CD8-positive, alpha-beta memory T cell (primary cell): ENCODE measurements at regions not wholly inside any gene's neighbourhood (a gene's known extent, or its start where the extent isn't known, plus 50 kb on each side); places are given as distances from the start of the nearest gene placed in this dataset.
A peak's percentile ranks its signal among the peaks of the same experiment; 100 is the strongest.

Source experiments
- CTCF ChIA-PET: fragments of 350-600 bp; sonication (Branson Sonifier 250); formaldehyde crosslinking; loops from one replicate; lab custom pipeline; 2021; ENCODE audit warnings: antibody characterized with exemption; lab: Charles Lee
- POLR2A ChIA-PET: fragments of 350-600 bp; sonication (Branson Sonifier 250); formaldehyde crosslinking; loops from one replicate; lab custom pipeline; 2021; ENCODE audit warnings: antibody characterized with exemption; lab: Charles Lee
- DNase-seq, 5 donors: peaks; one replicate each; pipeline versions ENCODE4 v3.0.0 to v3.0.0-alpha.2; 2020 to 2022; ENCODE audit warnings: mixed read lengths in 1 of 5
- H3K27ac ChIP-seq: one replicate; pipeline ENCODE4 v1.7.0; 2013; ENCODE audit warnings: low read depth, mild to moderate bottlenecking, low read length, moderate library complexity
- H3K27me3 ChIP-seq: 2 replicates; pipeline ENCODE4 v1.7.0; 2013; ENCODE audit warnings: low read length, mild to moderate bottlenecking; ENCODE audit not compliant: insufficient read depth, poor library complexity, severe bottlenecking
- H3K36me3 ChIP-seq: 2 replicates; pipeline ENCODE4 v1.7.0; 2013; ENCODE audit warnings: mild to moderate bottlenecking, low read length, moderate library complexity; ENCODE audit not compliant: insufficient read depth
- H3K4me1 ChIP-seq: 2 replicates; pipeline ENCODE4 v1.7.0; 2013; ENCODE audit warnings: mild to moderate bottlenecking, low read length, moderate library complexity; ENCODE audit not compliant: insufficient read depth
- H3K4me3 ChIP-seq: 2 replicates; pipeline ENCODE4 v1.7.0; 2013; ENCODE audit warnings: mild to moderate bottlenecking, low read length
- H3K9me3 ChIP-seq: 2 replicates; pipeline ENCODE4 v1.7.0; 2013; ENCODE audit warnings: mild to moderate bottlenecking, low read length
- H3K27ac Mint-ChIP-seq, 8 donors: one replicate each; pipeline ENCODE4 v1.8.0; 2020 to 2021; ENCODE audit warnings: mixed read lengths in 8 of 8, mild to moderate bottlenecking in 6 of 8, inconsistent platforms in 3 of 8, moderate library complexity in 3 of 8
- H3K27me3 Mint-ChIP-seq, 2 donors: one replicate each; pipeline ENCODE4 v1.8.0; 2020 to 2021; ENCODE audit warnings: mixed read lengths in 2 of 2, mild to moderate bottlenecking in 1 of 2, moderate library complexity in 1 of 2
- H3K36me3 Mint-ChIP-seq, 3 donors: one replicate each; pipeline ENCODE4 v1.8.0; 2020 to 2021; ENCODE audit warnings: mixed read lengths in 3 of 3, inconsistent platforms in 1 of 3, mild to moderate bottlenecking in 1 of 3
- H3K4me1 Mint-ChIP-seq, 3 donors: one replicate each; pipeline ENCODE4 v1.8.0; 2020 to 2021; ENCODE audit warnings: mixed read lengths in 3 of 3, inconsistent platforms in 1 of 3, mild to moderate bottlenecking in 1 of 3
- H3K4me3 Mint-ChIP-seq, 7 donors: one replicate each; pipeline ENCODE4 v1.8.0; 2020 to 2021; ENCODE audit warnings: mixed read lengths in 7 of 7, mild to moderate bottlenecking in 6 of 7, moderate library complexity in 4 of 7, inconsistent platforms in 2 of 7
- H3K9me3 Mint-ChIP-seq, 5 donors: one replicate each; pipeline ENCODE4 v1.8.0; 2020 to 2022; ENCODE audit warnings: mixed read lengths in 5 of 5, mild to moderate bottlenecking in 3 of 5, moderate library complexity in 2 of 5, inconsistent platforms in 1 of 5

DNA sequence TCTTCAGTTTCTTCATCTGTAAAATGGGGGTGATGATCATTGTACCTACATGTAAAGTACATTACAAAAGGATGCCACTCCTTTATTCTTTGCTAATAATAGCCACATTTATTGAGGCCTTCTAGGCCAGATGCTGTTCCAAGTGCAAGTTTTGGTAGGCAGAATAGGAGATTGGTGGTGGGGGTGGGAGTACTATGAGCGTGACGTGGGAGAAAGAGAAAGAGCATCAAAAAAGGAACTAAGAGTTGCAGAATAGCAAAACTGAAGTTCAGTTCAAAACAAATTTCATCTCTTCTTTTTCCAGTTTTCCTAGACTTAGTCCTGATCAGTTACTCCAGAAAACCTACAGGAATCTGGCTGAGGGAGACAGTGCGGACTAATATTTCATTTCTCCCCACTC lies 174.1 kb downstream of the SNX18 start:
- no peaks in the 10 kb centered on the region for H3K4me1 ChIP-seq
- no peaks in the 10 kb centered on the region for H3K27me3 ChIP-seq
- H3K4me3 ChIP-seq = no peak overlapping the region
- Mint-ChIP-seq H3K27me3 (peaks cover 0 to 7% of the 10 kb centered on the region in 2 donors), H3K36me3 (peaks cover 0 to 17% (median 3%) of the 10 kb centered on the region in 3 donors), H3K27ac (no peak overlapping the region), H3K9me3 (peaks cover 0 to 11% (median 0%) of the 10 kb centered on the region in 5 donors), H3K4me1 (peaks cover 0 to 11% (median 4%) of the 10 kb centered on the region in 3 donors), H3K4me3 (no peak overlapping the region)
- no peak for DNase-seq
- H3K9me3 ChIP-seq = no peaks in the 10 kb centered on the region
- H3K27ac ChIP-seq = no peak overlapping the region
- CTCF ChIA-PET = no interaction called here
- POLR2A ChIA-PET = no interaction called here
- no peaks in the 10 kb centered on the region for H3K36me3 ChIP-seq

DNA sequence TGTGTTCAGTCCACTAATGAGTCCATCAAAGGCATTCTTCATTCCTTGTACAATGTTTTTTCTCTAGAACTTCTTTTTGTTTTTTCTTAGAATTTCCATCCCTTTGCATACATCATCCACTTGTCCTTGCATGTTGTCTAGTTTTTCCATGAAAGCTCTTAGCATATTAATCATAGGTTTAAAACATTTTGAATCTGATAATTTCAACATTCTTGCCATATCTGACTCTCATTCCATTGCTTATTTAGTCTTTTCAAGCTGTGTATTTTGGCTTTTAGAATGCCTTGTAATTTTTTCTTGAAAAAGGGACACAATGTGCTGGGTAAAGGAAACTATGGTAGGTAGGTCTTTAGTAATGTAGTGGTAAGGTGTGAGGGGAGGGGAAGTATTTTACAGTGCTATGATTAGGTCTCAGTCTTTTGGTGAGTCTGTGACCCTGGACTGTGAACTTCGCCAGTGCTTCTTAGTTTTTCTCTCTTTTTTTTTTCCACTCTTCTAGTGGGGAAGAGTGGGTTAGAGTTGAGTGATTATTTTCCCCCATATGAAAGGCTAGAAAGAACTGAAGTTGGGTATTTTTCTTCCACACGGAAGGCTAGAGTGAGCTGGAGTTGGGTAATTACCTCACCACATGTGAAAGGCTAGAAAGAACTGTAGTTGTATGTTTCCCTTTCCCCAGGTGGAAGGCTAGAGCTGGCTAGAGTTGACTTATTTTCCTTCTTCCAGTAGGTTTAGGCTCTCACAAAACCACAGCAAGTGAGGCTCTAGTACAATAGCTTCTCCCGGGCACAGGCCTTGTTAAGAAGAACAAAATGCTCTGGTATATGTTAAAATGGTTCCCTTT lies 172.1 kb downstream of the SNX18 start:
- H3K27me3 ChIP-seq = no peaks in the 10 kb centered on the region
- CTCF ChIA-PET = no interaction called here
- Mint-ChIP-seq H3K36me3 (peaks cover 0 to 17% (median 3%) of the 10 kb centered on the region in 3 donors), H3K4me3 (no peak overlapping the region), H3K27me3 (peaks cover 0 to 6% of the 10 kb centered on the region in 2 donors), H3K4me1 (peaks cover 0 to 11% (median 5%) of the 10 kb centered on the region in 3 donors), H3K27ac (no peak overlapping the region), H3K9me3 (peaks cover 0 to 11% (median 0%) of the 10 kb centered on the region in 5 donors)
- POLR2A ChIA-PET = no interaction called here
- H3K27ac ChIP-seq = no peak overlapping the region
- H3K4me1 ChIP-seq = no peaks in the 10 kb centered on the region
- DNase-seq = no peak
- no peak overlapping the region for H3K4me3 ChIP-seq
- no peaks in the 10 kb centered on the region for H3K9me3 ChIP-seq
- H3K36me3 ChIP-seq = no peaks in the 10 kb centered on the region

DNA sequence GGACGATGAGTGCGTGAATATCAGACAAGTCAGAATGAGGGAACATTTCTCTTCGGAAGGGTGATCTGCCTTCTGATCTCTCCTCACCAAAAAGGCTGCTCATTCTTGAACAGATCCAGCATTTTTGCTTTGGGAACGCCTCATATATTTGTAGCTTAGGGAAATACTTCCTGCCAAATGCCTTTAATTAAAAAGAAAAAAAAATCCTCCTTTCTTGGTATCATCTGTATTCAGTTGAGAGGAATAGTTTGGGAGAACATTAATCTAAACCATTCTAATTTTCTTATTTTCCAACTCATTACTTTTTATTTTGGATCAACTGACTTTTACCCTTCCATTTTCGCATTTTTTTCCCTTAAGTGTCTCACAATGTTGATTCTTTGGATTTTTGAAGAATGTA lies 163.4 kb downstream of the SNX18 start:
- Histone ChIP-seq H3K27ac (no peak overlapping the region), H3K36me3 (no peaks in the 10 kb centered on the region), H3K4me3 (no peak overlapping the region), H3K4me1 (no peaks in the 10 kb centered on the region), H3K27me3 (no peaks in the 10 kb centered on the region), H3K9me3 (no peaks in the 10 kb centered on the region)
- Mint-ChIP-seq H3K27ac (no peak overlapping the region), H3K36me3 (peaks cover 0 to 4% (median 0%) of the 10 kb centered on the region in 3 donors), H3K9me3 (peaks cover 0 to 3% (median 0%) of the 10 kb centered on the region in 5 donors), H3K4me1 (peaks cover 2 to 9% (median 3%) of the 10 kb centered on the region in 3 donors), H3K4me3 (no peak overlapping the region), H3K27me3 (no peaks in the 10 kb centered on the region)
- CTCF ChIA-PET = interaction anchor here (1.2 kb wide), 1 partner anchor 70 kb away, joined by 3 read pairs; no protein-coding TSS in a partner anchor
- no peak for DNase-seq
- POLR2A ChIA-PET = no interaction called here

DNA sequence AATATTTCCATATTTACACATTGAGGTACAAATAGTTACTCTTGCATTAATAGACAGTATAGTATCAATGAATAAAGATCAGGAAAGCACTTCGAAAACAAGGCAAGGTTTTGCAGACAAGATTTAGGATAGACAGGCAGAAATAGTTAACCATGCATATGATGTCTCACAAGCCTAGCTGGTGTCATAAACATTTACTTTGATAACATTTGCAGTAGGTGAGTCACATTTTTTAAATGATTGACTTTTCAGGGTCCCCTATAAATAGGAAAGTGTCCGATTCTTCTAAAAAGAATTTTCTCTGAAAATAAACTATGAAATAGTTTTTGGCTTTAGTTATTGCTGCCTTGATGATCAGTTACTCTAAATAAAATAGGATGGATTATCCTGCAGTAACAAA lies 162.1 kb downstream of the SNX18 start:
- Mint-ChIP-seq H3K27me3 (no peaks in the 10 kb centered on the region), H3K4me3 (no peak overlapping the region), H3K9me3 (peaks cover 0 to under 1% (median 0%) of the 10 kb centered on the region in 5 donors), H3K36me3 (peaks cover 0 to 4% (median 2%) of the 10 kb centered on the region in 3 donors), H3K4me1 (peaks cover 12 to 22% (median 14%) of the 10 kb centered on the region in 3 donors), H3K27ac (no peak overlapping the region)
- H3K27me3 ChIP-seq = no peaks in the 10 kb centered on the region
- no peak overlapping the region for H3K4me3 ChIP-seq
- peaks cover 5% of the 10 kb centered on the region for H3K4me1 ChIP-seq
- no peak overlapping the region for H3K27ac ChIP-seq
- no peaks in the 10 kb centered on the region for H3K9me3 ChIP-seq
- H3K36me3 ChIP-seq = no peaks in the 10 kb centered on the region
- ChIA-PET CTCF (interaction anchor here (1.2 kb wide), 1 partner anchor 14 kb away, joined by 3 read pairs; no protein-coding TSS in a partner anchor), POLR2A (no interaction called here)
- no peak for DNase-seq

DNA sequence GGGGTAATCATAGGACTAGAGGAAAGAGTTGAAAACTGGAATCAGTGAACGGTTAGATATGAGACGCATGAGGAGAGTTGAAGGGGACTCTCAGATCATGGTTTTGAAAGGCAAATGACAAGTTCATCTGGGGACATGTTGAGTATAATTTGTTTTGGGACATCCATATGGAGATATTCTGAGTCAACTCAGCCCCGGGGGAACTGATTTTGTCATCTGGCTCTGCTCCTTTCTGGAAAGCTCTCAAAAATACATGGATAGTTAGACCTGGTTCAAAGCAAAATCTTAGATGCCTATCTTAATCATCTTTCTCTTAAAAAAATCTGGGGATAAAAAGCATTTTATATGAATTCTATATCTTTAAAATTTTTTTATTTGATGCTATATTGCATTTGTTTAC lies 161.2 kb downstream of the SNX18 start:
- Histone ChIP-seq H3K27me3 (no peaks in the 10 kb centered on the region), H3K4me3 (no peak overlapping the region), H3K36me3 (no peaks in the 10 kb centered on the region), H3K4me1 (peaks cover 14% of the 10 kb centered on the region), H3K27ac (no peak overlapping the region), H3K9me3 (no peaks in the 10 kb centered on the region)
- H3K4me3 Mint-ChIP-seq = no peak overlapping the region
- peaks cover 0 to 4% (median 3%) of the 10 kb centered on the region in 3 donors for H3K36me3 Mint-ChIP-seq
- DNase-seq = no peak
- H3K27ac Mint-ChIP-seq = peak overlapping the region in 1 of 8 donors; percentile 18
- no peaks in the 10 kb centered on the region for H3K9me3 Mint-ChIP-seq
- H3K4me1 Mint-ChIP-seq = peaks cover 22 to 31% (median 23%) of the 10 kb centered on the region in 3 donors
- POLR2A ChIA-PET = no interaction called here
- CTCF ChIA-PET = no interaction called here
- no peaks in the 10 kb centered on the region for H3K27me3 Mint-ChIP-seq

DNA sequence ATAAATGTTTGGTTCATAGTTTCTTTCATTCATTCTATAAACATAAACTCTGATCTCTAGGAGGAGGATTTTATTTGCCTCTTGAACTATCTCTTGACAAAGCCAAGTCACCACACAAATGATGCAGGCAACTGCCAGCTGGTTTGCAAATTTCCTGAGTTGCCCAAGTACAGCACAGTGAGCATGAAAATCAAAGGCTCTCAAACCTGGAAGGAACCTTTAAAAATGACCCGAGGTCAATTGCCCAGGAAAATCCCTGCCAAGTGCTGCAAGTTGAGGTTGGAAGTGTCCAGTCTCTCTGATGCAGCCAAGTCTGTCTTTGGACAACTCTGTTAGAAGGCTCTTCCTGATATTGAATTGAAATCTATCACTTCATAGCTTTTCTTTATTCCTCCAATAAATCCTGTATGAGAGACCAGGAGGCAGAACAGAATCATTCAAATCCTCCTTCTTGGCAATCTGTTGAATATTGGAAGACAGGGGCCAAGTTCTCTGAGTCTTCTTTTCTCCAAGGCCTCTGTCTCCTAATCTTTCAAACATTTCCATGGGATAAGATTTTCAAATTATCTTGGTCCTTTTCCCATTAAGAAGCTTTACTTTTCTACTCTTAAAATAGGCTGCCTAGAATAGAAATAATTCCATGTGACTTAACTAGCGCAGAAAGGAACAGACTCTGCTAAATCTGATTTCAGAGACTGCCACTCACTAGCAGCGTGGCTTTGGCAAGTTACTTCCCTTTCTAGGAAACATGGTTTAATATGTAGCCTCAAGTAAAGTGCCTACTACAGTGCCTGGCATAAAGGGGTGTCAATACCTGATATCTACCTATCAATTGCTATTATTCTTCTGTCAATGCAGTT lies 159.2 kb downstream of the SNX18 start:
- ChIA-PET CTCF (interaction anchor here (1.1 kb wide), 1 partner anchor 66 kb away, joined by 3 read pairs; no protein-coding TSS in a partner anchor), POLR2A (no interaction called here)
- H3K27ac ChIP-seq = no peak overlapping the region

DNA sequence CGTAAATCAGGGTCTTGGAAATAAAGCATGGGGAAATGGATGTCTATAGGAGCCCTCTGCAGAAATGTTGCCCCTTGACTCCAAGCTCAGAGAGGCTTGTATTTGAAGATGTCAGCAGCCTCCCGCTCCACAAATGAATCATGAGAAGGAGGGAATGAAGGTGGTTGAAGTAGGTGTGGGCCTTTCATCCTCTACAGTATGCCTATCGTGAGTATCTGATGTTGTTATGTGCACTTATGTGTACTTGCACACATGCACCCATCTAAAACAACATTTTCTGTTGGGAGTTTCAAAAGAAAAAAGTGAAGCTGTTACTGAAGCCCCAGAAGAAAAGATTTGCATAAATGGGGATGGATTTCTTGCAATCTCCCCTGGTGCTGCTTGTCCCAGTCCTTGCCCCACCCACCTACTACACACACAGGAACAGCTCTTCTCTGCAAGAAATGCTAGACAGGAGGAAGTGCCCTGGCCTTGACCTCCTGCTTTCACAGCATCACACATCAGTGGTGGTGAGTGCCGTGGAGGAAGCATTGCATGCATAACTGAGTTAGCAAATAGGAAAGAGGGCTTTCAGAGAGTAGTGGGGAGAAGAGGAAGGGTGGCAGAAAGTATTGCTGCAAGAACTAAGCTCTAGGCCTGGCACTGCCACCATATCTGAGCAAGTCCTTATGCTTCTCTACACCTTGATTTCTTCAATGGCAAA lies 156.1 kb downstream of the SNX18 start:
- H3K4me3 Mint-ChIP-seq = peak overlapping the region in 6 of 7 donors; percentile 2 to 49 (median 28)
- H3K27me3 Mint-ChIP-seq = no peaks in the 10 kb centered on the region
- no peaks in the 10 kb centered on the region for H3K9me3 ChIP-seq
- H3K36me3 ChIP-seq = no peaks in the 10 kb centered on the region
- peaks cover 54 to 74% (median 66%) of the 10 kb centered on the region in 3 donors for H3K4me1 Mint-ChIP-seq
- peak; percentile 17 to 65 (median 28) for DNase-seq
- peaks cover 0 to 3% (median 0%) of the 10 kb centered on the region in 5 donors for H3K9me3 Mint-ChIP-seq
- peak overlapping the region; percentile 7 to 84 (median 62) for H3K27ac Mint-ChIP-seq
- no peaks in the 10 kb centered on the region for H3K27me3 ChIP-seq
- H3K36me3 Mint-ChIP-seq = peaks cover 0 to 3% (median 0%) of the 10 kb centered on the region in 3 donors
- ChIA-PET POLR2A (interaction anchor here (1.0 to 1.6 kb wide), 2 partner anchors 64 to 71 kb away, joined by 3 to 5 read pairs; no protein-coding TSS in a partner anchor), CTCF (interaction anchor here (1.4 to 1.6 kb wide), 3 partner anchors 13 to 156 kb away, joined by 3 to 4 read pairs (median 3); partner anchors contain the start of gene SNX18)
- H3K27ac ChIP-seq = no peak overlapping the region
- H3K4me3 ChIP-seq = peak overlapping the region; percentile 20
- H3K4me1 ChIP-seq = peaks cover 42% of the 10 kb centered on the region

More for the DNA sequence above, 159.2 kb downstream of the SNX18 start:
- peaks cover 27% of the 10 kb centered on the region for H3K4me1 ChIP-seq
- no peak for DNase-seq
- no peaks in the 10 kb centered on the region for H3K9me3 ChIP-seq
- no peaks in the 10 kb centered on the region for H3K27me3 Mint-ChIP-seq
- H3K4me3 ChIP-seq = no peak overlapping the region
- peaks cover 0 to 3% (median 0%) of the 10 kb centered on the region in 3 donors for H3K36me3 Mint-ChIP-seq
- peaks cover 34 to 49% (median 43%) of the 10 kb centered on the region in 3 donors for H3K4me1 Mint-ChIP-seq
- H3K27me3 ChIP-seq = no peaks in the 10 kb centered on the region
- H3K27ac Mint-ChIP-seq = peak overlapping the region in 4 of 8 donors; percentile 22 to 59 (median 36)
- H3K9me3 Mint-ChIP-seq = peaks cover 0 to 3% (median 0%) of the 10 kb centered on the region in 5 donors
- no peaks in the 10 kb centered on the region for H3K36me3 ChIP-seq
- no peak overlapping the region for H3K4me3 Mint-ChIP-seq
